Spleen (tissue), 7 donors: ENCODE measurements at regions not wholly inside any gene's neighbourhood (a gene's known extent, or its start where the extent isn't known, plus 50 kb on each side); places are given as distances from the start of the nearest gene placed in this dataset.

Experiments
- POLR2A ChIP-seq, 3 donors: fragments of 450-650 bp; IDR thresholded peaks; one replicate each; pipeline ENCODE4 v1.5.1; 2017; ENCODE audit warnings: antibody characterized with exemption in 3 of 3, mild to moderate bottlenecking in 1 of 3
- TF ChIP-seq, protein P1 (sequence below), 11 experiments: fragments of 200-600 bp in 7 of 11; fragments of 450-650 bp in 4 of 11; sonication (generic) in 4 of 11; IDR thresholded peaks in 8 of 11; conservative IDR thresholded peaks in 3 of 11; 1 replicate in 7 of 11; 2 replicates in 4 of 11; pipeline versions ENCODE4 v1.4.0 to v1.8.0; 2016 to 2021; ENCODE audit warnings: antibody characterized with exemption in 11 of 11, inconsistent platforms in 4 of 11, mild to moderate bottlenecking in 1 of 11
- donor health status: DM: no; HTN: no; CAD: no; lungs with moderate emphysema.
- donor health status: DM: no; HTN: no; CAD: no.
- donor health status: DM: no; HTN: no; CAD: no.

DNA sequence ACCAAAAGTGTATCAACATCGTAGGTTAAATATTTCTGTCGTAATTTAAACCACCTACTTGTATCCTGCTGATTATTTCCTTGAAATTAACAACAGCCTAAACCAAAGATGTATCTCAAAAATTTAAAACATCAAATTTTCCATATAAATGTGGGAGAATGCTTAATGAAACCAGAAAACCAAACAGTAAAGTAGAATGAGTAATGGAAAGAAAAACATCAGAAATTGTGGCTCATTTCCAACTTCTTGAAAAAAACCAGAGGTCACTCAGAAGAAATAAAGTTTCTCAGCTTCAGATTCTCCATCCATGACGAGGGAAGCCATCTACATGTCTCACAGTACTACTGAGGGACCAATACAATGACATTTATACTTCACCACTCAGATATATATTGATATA is 296.5 kb downstream of the NOL4 start:
- TF ChIP-seq POLR2A (IDR thresholded peaks at IDR 0.05), result no peak
- TF ChIP-seq, protein P1, sequence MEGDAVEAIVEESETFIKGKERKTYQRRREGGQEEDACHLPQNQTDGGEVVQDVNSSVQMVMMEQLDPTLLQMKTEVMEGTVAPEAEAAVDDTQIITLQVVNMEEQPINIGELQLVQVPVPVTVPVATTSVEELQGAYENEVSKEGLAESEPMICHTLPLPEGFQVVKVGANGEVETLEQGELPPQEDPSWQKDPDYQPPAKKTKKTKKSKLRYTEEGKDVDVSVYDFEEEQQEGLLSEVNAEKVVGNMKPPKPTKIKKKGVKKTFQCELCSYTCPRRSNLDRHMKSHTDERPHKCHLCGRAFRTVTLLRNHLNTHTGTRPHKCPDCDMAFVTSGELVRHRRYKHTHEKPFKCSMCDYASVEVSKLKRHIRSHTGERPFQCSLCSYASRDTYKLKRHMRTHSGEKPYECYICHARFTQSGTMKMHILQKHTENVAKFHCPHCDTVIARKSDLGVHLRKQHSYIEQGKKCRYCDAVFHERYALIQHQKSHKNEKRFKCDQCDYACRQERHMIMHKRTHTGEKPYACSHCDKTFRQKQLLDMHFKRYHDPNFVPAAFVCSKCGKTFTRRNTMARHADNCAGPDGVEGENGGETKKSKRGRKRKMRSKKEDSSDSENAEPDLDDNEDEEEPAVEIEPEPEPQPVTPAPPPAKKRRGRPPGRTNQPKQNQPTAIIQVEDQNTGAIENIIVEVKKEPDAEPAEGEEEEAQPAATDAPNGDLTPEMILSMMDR (IDR thresholded peaks at IDR 0.05 in 8 of 11, conservative IDR thresholded peaks at IDR 0.05 in 3 of 11), result no peak
